MM.1S (cell line): ENCODE measurements at regions not wholly inside any gene's neighbourhood (a gene's known extent, or its start where the extent isn't known, plus 50 kb on each side); places are given as distances from the start of the nearest gene placed in this dataset.

Experiments used
- DNase-seq: peaks from one replicate; pipeline ENCODE4 v3.0.0-alpha.2; 2015
- H2AFZ ChIP-seq: fragments of 300-600 bp; sonication (generic); 2 replicates; pipeline ENCODE4 v1.6.0; 2016; ENCODE audit warnings: antibody characterized with exemption, low read length
- H3F3A ChIP-seq: fragments of 300-600 bp; sonication (generic); 2 replicates; pipeline ENCODE4 v1.6.1; 2016; ENCODE audit warnings: mild to moderate bottlenecking, antibody characterized with exemption, low read length, moderate library complexity, mixed read lengths; ENCODE audit not compliant: insufficient read depth
- H3K27ac ChIP-seq: fragments of 300-600 bp; sonication (generic); 2 replicates; pipeline ENCODE4 v1.5.1; 2016; ENCODE audit warnings: mild to moderate bottlenecking, low read length
- H3K27me3 ChIP-seq: fragments of 300-600 bp; sonication (generic); replicated peaks from 2 replicates; pipeline ENCODE4 v1.6.0; 2016; ENCODE audit warnings: low read length; ENCODE audit not compliant: insufficient read depth
- H3K36me3 ChIP-seq: fragments of 300-600 bp; sonication (generic); replicated peaks from 2 replicates; pipeline ENCODE4 v1.6.1; 2016; ENCODE audit warnings: mild to moderate bottlenecking, low read length, mixed read lengths; ENCODE audit not compliant: insufficient read depth
- H3K4me1 ChIP-seq: fragments of 300-600 bp; sonication (generic); 2 replicates; pipeline ENCODE4 v1.6.1; 2016; ENCODE audit warnings: low read length, mixed read lengths
- H3K4me2 ChIP-seq: fragments of 300-600 bp; sonication (generic); 2 replicates; pipeline ENCODE4 v1.6.0; 2016; ENCODE audit warnings: low read depth, low read length
- H3K4me3 ChIP-seq: fragments of 300-600 bp; sonication (generic); 2 replicates; pipeline ENCODE4 v1.5.1; 2016; ENCODE audit warnings: low read length, mixed read lengths
- H3K79me2 ChIP-seq: fragments of 300-600 bp; sonication (generic); 2 replicates; pipeline ENCODE4 v1.6.1; 2016; ENCODE audit warnings: mixed run types, low read length, mixed read lengths
- H3K9ac ChIP-seq: fragments of 300-600 bp; sonication (generic); 2 replicates; pipeline ENCODE4 v1.6.1; 2016; ENCODE audit warnings: low read length, mixed read lengths
- H3K9me2 ChIP-seq: fragments of 300-600 bp; sonication (generic); replicated peaks from 2 replicates; pipeline ENCODE4 v1.6.1; 2016; ENCODE audit warnings: mild to moderate bottlenecking, low read length, mixed read lengths; ENCODE audit not compliant: insufficient read depth
- H3K9me3 ChIP-seq: fragments of 300-600 bp; sonication (generic); replicated peaks from 2 replicates; pipeline ENCODE4 v1.6.1; 2016; ENCODE audit warnings: mild to moderate bottlenecking, low read length, mixed read lengths; ENCODE audit not compliant: insufficient read depth
- H4K20me1 ChIP-seq: fragments of 300-600 bp; sonication (generic); 2 replicates; pipeline ENCODE4 v1.6.1; 2016; ENCODE audit warnings: mild to moderate bottlenecking, low read length, moderate library complexity, mixed read lengths; ENCODE audit not compliant: insufficient read depth
- CTCF ChIP-seq: fragments of 300-600 bp; sonication (generic); IDR thresholded peaks from 2 replicates; pipeline ENCODE4 v1.5.1; 2016; ENCODE audit warnings: antibody characterized with exemption, low read length, mixed read lengths
- EZH2 ChIP-seq: fragments of 300-600 bp; sonication (generic); optimal IDR thresholded peaks from 2 replicates; pipeline ENCODE3; 2017; ENCODE audit warnings: low read depth, mild to moderate bottlenecking, antibody characterized with exemption, low read length, mixed read lengths
- EZH2phosphoT487 ChIP-seq: fragments of 300-600 bp; sonication (generic); IDR thresholded peaks from 2 replicates; pipeline ENCODE4 v1.6.1; 2018; ENCODE audit warnings: antibody characterized with exemption, low read length

- no peaks in the 10 kb centered on the region for H3K4me1 ChIP-seq
- TF ChIP-seq EZH2phosphoT487 (no peak), EZH2 (no peak), CTCF (no peak)
- no peaks in the 10 kb centered on the region for H3K79me2 ChIP-seq
- DNase-seq = no peak
- H3K9me2 ChIP-seq = no peaks in the 10 kb centered on the region
- H3K9me3 ChIP-seq = no peaks in the 10 kb centered on the region
- no peaks in the 10 kb centered on the region for H3F3A ChIP-seq
- no peak overlapping the region for H2AFZ ChIP-seq
- H3K27me3 ChIP-seq = no peaks in the 10 kb centered on the region
- H3K4me2 ChIP-seq = no peak overlapping the region
- H4K20me1 ChIP-seq = no peaks in the 10 kb centered on the region
- no peak overlapping the region for H3K27ac ChIP-seq
- H3K4me3 ChIP-seq = no peak overlapping the region
- H3K9ac ChIP-seq = no peak overlapping the region
- H3K36me3 ChIP-seq = no peaks in the 10 kb centered on the region
These were observed 101.2 kb upstream of the NCOR2 start for GRCh38 chr12:124668602-124669001.

GRCh38 chr12:124667506-124668326 lies 100.3 kb upstream of the NCOR2 start:
- TF ChIP-seq CTCF = no peak
- TF ChIP-seq EZH2phosphoT487 = no peak
- no peak for TF ChIP-seq EZH2
- Histone ChIP-seq H3K9me2 (no peaks in the 10 kb centered on the region), H3K4me3 (no peak overlapping the region), H3K79me2 (no peaks in the 10 kb centered on the region), H3K27me3 (no peaks in the 10 kb centered on the region), H3K9ac (no peak overlapping the region), H3K4me1 (no peaks in the 10 kb centered on the region), H2AFZ (no peak overlapping the region), H3F3A (no peaks in the 10 kb centered on the region), H4K20me1 (no peaks in the 10 kb centered on the region), H3K9me3 (no peaks in the 10 kb centered on the region), H3K4me2 (no peak overlapping the region), H3K27ac (no peak overlapping the region), H3K36me3 (no peaks in the 10 kb centered on the region)
- DNase-seq = no peak

GRCh38 chr12:124666722-124667259 lies 99.4 kb upstream of the NCOR2 start:
- Histone ChIP-seq H2AFZ (no peak overlapping the region), H4K20me1 (no peaks in the 10 kb centered on the region), H3K36me3 (no peaks in the 10 kb centered on the region), H3K9me2 (no peaks in the 10 kb centered on the region), H3K4me1 (no peaks in the 10 kb centered on the region), H3K27me3 (no peaks in the 10 kb centered on the region), H3K79me2 (no peaks in the 10 kb centered on the region), H3F3A (no peaks in the 10 kb centered on the region), H3K27ac (no peak overlapping the region), H3K9ac (no peak overlapping the region), H3K4me3 (no peak overlapping the region), H3K9me3 (no peaks in the 10 kb centered on the region), H3K4me2 (no peak overlapping the region)
- no peak for DNase-seq
- no peak for TF ChIP-seq EZH2
- TF ChIP-seq EZH2phosphoT487 = no peak
- no peak for TF ChIP-seq CTCF
